HAP-1 (cell line): ENCODE measurements at regions not wholly inside any gene's neighbourhood (a gene's known extent, or its start where the extent isn't known, plus 50 kb on each side); places are given as distances from the start of the nearest gene placed in this dataset.

Experiments used
- DNase-seq, 2 experiments: peaks; one replicate each; pipeline ENCODE4 v3.0.0-alpha.2; 2016 to 2020; ENCODE audit warnings: low spot score in 2 of 2
- H3K27me3 ChIP-seq: fragments of 250-450 bp; sonication (Bioruptor Pico); 2 replicates; pipeline ENCODE4 v1.5.1; 2020; ENCODE audit warnings: low read depth, mild to moderate bottlenecking, moderate library complexity
- H3K36me3 ChIP-seq: fragments of 250-450 bp; sonication (Bioruptor Pico); replicated peaks from 2 replicates; pipeline ENCODE4 v1.5.1; 2020; ENCODE audit warnings: mild to moderate bottlenecking
- H3K4me1 ChIP-seq: fragments of 250-450 bp; sonication (Bioruptor Pico); 2 replicates; pipeline ENCODE4 v1.5.1; 2020; ENCODE audit warnings: mild to moderate bottlenecking
- H3K4me3 ChIP-seq: fragments of 250-450 bp; sonication (Bioruptor Pico); 2 replicates; pipeline ENCODE4 v1.5.1; 2020; ENCODE audit warnings: mild to moderate bottlenecking, moderate library complexity
- H3K9me3 ChIP-seq: fragments of 250-450 bp; sonication (Bioruptor Pico); 2 replicates; pipeline ENCODE4 v1.5.1; 2020; ENCODE audit warnings: mild to moderate bottlenecking, moderate library complexity
- in situ Hi-C: fragments of 300-500 bp; cut with MboI; formaldehyde crosslinking; loops from 3 replicates; pipeline ENCODE4 v1.14.3; 2020; ENCODE audit warnings: low sequenced_read_pairs, inconsistent platforms, mixed read lengths

DNA sequence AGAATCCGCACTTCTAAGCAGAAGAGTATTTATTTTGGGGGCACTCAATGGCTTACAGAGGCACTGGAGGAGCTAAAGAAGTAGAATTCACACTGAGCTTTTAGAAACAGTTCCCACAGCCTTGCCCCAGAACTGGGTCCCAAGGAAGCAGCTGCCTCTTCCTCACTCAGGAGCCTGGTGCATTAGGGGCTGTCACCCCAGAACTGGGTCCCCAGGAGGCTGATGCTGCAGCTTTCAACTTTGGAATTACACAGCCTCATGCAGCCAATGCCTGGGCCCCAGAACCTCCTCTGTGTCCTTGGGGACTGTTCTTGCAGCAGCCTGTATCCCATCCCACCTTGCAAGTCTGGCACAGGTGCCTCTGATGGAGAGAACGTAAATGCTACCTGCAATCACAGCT, 96.4 kb downstream of the DACT2 start:
- Histone ChIP-seq H3K4me3 (no peak overlapping the region), H3K36me3 (no peaks in the 10 kb centered on the region), H3K4me1 (no peaks in the 10 kb centered on the region), H3K27me3 (no peaks in the 10 kb centered on the region), H3K9me3 (no peaks in the 10 kb centered on the region)
- in situ Hi-C loops = no loop called here
- DNase-seq = no peak

DNA sequence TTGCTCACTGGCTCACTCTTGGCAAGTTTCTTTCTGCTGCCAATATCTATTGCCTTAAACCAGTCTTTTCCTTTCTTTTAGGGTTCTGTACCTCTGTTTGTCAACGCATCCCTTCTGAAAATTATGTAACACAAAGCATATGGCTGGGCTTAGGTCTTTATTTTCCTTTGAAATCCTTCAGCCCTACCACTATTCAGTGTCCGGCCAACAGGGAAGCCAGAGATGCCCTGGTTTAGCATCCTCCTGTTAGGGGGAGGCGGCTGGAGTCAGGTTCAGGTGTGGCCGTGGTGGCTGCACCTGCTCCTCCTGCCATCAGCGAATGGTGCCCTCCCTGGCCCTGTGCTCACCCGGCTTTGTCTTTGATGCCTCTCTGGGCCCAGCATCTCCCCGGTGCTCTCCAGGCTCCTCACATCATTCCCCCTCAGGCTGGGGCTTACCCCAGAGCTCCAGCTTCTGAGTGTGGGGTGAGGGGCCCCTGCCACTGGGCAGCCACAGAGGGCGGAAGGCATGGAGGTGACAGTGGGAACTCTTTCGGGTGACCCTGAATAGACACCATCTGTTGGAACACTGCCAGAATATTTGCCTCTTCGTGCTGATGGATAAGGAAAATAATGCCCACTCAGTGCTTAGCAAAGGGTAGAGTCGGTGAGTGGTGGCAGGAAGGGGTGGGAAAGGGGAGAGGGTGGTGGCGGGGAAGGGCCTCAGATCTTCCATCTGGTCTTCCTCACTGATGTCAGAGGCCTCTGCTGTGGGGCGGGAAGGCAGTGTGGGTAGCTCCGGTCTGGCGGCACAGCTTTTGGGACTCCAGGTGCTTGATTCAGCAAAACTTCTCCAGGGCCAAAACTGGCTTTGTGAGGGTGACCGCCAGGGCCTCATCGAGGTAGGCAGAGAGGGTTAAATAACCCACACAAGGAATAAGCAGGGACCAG, 97.2 kb downstream of the DACT2 start:
- in situ Hi-C loops = no loop called here
- Histone ChIP-seq H3K27me3 (no peaks in the 10 kb centered on the region), H3K4me1 (no peaks in the 10 kb centered on the region), H3K9me3 (no peaks in the 10 kb centered on the region), H3K36me3 (no peaks in the 10 kb centered on the region), H3K4me3 (no peak overlapping the region)
- DNase-seq = no peak

DNA sequence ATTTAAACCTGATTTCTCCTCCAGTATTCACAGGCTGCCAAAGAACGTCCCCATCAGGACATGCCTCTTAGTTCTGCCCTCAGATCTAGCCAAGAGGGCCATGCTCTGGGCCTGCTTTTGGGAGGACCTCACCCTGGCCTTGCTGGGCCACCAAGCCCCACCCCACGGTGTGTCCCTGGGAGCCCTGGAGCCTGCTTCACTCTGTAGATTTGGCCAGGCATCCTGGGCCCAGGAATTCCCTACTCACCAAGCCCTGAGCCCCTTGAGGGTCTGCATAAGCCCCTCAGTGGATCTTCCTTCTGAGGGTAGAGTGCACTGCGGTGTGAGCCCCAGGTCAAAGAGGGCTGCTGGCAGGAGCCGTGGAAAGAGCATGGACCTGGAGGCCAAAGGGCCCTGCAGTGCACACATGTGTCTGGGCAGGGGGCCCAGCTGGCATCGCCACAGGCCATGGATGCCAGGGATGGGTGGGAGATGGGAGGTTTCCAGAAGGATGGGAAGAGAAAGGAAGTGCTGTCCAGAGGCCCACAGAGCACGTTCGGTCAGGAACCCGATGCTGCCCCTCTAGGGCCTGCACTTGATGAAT, 98.0 kb downstream of the DACT2 start:
- H3K27me3 ChIP-seq = no peaks in the 10 kb centered on the region
- H3K4me3 ChIP-seq = no peak overlapping the region
- H3K4me1 ChIP-seq = no peaks in the 10 kb centered on the region
- H3K9me3 ChIP-seq = no peaks in the 10 kb centered on the region
- H3K36me3 ChIP-seq = no peaks in the 10 kb centered on the region
- in situ Hi-C loops = no loop called here
- DNase-seq = no peak

DNA sequence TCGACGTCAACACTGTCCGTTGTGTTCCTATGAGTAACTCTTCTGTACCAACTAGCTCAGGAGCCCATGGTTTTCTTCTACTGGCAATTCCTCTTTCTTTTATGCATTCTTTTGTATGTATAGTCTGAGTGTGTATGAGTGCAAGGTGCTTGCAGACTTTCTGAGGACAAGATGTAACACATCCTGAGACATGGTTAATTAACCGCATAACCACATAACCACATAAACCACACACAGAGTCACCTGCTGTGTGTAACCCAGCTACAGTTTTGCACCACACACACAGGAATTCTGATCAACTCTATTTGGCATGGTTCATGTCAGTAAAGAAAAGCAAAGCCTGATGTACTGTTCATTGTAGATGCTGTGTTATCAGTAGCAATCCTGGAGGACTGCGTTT, 98.6 kb downstream of the DACT2 start:
- in situ Hi-C loops = no loop called here
- DNase-seq = no peak
- no peaks in the 10 kb centered on the region for H3K4me1 ChIP-seq
- H3K9me3 ChIP-seq = no peaks in the 10 kb centered on the region
- H3K4me3 ChIP-seq = no peak overlapping the region
- no peaks in the 10 kb centered on the region for H3K27me3 ChIP-seq
- H3K36me3 ChIP-seq = no peaks in the 10 kb centered on the region

DNA sequence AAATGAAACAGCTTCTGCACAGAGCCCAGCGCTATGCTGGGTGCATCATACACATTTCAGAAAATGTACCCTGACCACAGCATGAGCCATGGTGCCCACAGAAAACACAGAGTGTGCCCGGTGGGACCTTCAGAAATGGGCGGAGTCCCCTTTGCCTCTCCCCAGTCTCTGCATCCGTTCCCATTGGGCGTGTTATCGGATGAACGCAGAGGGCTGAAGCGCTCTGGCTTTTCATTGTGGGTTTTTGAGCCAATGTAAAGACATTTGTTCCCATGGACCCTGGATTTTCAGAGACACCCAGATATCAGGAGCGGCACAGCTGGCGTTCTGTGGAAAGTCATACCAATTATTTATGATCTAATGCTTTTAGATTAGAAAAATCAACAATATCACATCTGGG, 99.8 kb downstream of the DACT2 start:
- no peaks in the 10 kb centered on the region for H3K4me1 ChIP-seq
- H3K27me3 ChIP-seq = no peaks in the 10 kb centered on the region
- no peaks in the 10 kb centered on the region for H3K36me3 ChIP-seq
- in situ Hi-C loops = no loop called here
- H3K9me3 ChIP-seq = no peaks in the 10 kb centered on the region
- no peak for DNase-seq
- no peak overlapping the region for H3K4me3 ChIP-seq

DNA sequence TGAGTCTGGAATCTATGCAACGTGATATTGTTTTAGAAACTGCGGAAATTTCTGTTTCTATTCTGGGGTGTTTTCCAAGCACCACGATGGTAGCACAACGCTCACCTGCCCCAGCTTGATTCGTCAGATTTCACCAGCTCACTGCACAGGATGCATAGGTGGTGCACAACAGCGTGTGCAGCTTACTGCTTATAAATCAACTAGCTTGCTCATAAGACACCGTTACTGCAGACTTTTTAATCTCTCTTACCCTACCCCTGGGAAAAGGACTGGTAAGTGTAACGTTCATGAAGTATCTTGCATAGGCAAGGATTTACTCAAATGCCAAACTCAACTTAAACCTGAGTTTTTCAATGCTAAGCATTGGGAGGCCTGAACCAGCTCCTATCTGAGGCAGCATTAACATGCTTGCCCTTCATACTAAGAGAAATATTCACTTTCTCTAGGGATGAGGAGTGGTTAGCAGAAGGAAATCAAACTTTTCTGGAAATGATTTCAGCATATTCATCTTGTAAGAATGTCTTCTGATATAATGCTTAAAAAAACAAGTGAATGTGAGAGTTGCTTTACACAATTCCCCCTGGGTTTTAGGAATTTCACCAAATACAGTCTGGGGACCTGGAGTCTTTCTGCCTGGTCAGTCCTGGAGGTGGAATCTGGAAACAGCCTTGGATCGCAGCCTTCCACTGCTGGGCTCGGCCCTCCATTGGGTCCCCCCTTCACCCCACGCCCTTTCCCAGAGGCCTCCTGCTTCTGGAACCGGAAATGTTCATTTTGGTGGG, 100.6 kb downstream of the DACT2 start:
- DNase-seq = no peak
- no peaks in the 10 kb centered on the region for H3K4me1 ChIP-seq
- in situ Hi-C loops = no loop called here
- H3K9me3 ChIP-seq = no peaks in the 10 kb centered on the region
- no peak overlapping the region for H3K4me3 ChIP-seq
- H3K36me3 ChIP-seq = no peaks in the 10 kb centered on the region
- H3K27me3 ChIP-seq = no peaks in the 10 kb centered on the region

DNA sequence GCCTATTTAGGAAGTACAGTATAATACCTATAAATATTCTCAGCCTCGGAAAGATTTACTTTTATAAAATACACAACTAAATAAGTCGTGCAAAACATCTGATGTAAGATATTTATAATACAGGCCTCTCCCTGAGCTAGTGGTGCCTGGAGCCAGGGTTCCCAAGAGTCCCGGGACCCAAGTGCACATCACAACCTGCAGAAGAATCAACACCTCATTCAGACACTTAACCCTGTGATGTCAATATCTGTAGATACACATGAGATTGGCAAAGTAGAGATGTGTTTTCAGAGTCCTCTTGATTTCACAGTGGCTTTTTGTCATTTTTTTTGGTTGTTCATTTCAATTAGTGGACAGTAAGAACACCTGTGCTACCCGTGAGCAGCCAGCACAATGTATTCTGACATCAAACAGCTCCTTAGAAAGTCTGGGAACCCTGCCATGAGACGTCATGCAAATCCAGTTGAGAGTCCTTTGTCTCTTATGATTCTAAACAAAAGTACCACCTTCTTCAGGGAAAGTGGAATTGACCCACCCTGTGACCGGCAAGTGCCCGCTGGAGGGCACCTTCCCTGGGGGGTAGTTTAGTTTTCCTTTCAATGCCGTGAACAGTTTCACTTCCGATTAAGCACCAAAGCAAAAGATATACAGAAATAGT, 101.6 kb downstream of the DACT2 start:
- Histone ChIP-seq H3K27me3 (no peaks in the 10 kb centered on the region), H3K4me1 (no peaks in the 10 kb centered on the region), H3K36me3 (no peaks in the 10 kb centered on the region), H3K4me3 (no peak overlapping the region), H3K9me3 (no peaks in the 10 kb centered on the region)
- no peak for DNase-seq
- in situ Hi-C loops = no loop called here

DNA sequence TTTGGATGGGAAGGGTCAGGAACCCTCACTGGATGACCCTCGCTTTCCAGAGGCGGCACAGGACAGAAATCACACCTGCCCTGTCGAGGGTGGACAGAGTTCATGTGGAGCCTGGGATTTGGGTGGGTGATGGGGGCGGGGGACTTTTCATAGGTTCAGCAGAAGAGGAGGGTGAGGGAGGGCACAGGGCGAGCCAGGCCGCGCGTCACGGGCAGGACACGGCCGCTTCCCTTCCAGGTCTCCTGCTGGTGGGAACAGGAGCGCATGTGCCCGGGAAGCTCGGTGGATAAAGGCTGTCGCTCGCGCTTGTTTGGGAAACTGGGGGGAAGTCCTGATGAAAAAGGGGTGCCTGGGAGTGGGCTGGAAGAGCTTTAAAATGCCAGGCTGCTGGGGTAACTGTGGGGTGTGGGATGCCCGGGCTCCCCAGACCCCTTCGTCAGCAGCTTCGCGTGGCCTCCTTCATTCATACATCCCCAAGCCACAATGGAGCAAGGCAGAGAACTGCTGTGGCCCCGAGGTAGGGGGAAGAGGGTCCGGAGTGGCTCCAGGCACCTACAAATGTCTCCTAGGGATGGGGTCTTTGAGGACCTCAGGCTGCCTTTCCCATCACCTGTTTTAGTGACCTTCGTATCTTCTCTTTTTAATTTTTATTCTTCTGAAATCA, 102.2 kb downstream of the DACT2 start:
- no peaks in the 10 kb centered on the region for H3K9me3 ChIP-seq
- H3K4me1 ChIP-seq = no peaks in the 10 kb centered on the region
- no peak overlapping the region for H3K4me3 ChIP-seq
- DNase-seq = no peak
- no peaks in the 10 kb centered on the region for H3K27me3 ChIP-seq
- in situ Hi-C loops = no loop called here
- H3K36me3 ChIP-seq = no peaks in the 10 kb centered on the region

DNA sequence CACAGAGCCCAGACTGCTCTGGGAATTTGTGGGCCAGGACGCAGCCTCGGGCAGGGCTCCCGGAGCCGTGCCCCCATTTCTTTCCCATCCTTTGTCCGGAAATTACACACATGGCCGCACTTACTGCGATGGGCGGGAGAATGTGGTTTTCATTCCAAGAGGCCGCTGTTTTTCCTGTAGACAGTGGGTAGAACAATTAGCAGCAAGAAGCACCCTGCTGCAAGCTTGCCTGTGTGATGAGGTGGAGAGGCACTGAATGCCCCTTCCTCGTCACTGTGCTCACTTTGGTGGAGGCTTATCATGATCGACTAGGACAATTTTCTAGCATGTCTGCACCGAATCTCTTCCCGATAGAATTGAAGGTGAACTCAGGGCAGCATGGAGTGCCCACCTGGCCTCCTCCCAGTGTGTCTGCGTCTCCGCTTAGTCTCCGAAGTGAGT, 102.8 kb downstream of the DACT2 start:
- H3K9me3 ChIP-seq = no peaks in the 10 kb centered on the region
- no peaks in the 10 kb centered on the region for H3K36me3 ChIP-seq
- H3K27me3 ChIP-seq = no peaks in the 10 kb centered on the region
- no peak for DNase-seq
- no peaks in the 10 kb centered on the region for H3K4me1 ChIP-seq
- in situ Hi-C loops = no loop called here
- H3K4me3 ChIP-seq = no peak overlapping the region

DNA sequence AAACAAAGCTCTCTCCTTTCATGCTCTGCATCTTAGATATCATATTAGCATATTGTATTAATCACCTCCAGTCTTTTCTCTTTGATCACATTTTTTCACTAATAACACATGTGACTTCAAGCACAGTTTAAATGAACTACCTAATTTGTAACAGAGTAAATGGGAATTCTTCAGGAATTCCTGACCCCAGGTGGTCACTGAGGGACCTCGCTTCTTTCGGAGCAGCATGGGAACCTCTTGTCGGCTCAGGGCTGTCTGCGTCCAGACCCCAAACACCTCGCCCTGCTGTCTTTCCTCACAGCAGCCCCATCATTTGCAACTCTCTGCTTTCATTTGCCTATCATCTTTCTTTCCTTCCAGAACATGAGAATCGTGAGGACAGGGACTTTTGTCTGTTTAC, 103.5 kb downstream of the DACT2 start:
- no peaks in the 10 kb centered on the region for H3K9me3 ChIP-seq
- H3K36me3 ChIP-seq = no peaks in the 10 kb centered on the region
- no peaks in the 10 kb centered on the region for H3K4me1 ChIP-seq
- no peaks in the 10 kb centered on the region for H3K27me3 ChIP-seq
- no peak for DNase-seq
- no peak overlapping the region for H3K4me3 ChIP-seq
- in situ Hi-C loops = no loop called here

DNA sequence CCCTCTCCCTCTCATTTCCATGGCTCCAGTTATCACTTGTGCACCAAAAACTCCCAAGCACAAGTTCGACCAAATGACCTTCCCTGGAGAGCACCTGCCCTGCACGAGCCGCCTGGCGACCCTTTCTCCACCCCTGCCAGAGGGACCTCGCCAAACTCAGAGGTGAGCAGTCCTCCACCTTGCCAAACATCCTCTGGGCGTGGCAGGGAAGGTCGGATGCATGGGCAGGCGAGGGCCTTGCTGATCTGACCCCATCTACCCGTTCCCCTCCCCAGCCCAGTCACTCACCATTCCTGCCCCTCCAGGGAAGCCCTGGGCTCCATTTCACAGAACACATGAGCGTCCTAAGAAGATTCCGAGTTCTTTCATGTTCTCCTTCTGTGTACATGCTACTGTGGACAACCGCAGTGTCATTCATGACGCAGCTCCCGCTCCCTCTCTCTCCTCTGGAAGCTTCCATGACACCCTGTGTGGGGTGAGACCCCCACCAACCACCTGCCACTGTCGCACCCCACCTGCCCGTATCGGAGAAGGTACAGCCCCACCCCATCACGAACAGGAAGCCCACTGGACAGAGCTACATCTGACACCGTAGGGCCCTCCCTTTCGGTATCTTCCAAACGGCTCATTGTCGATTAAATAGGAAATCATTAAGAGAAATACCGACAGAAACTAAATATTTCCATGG, 104.3 kb downstream of the DACT2 start:
- Histone ChIP-seq H3K4me1 (no peaks in the 10 kb centered on the region), H3K36me3 (no peaks in the 10 kb centered on the region), H3K27me3 (no peaks in the 10 kb centered on the region), H3K9me3 (no peaks in the 10 kb centered on the region), H3K4me3 (no peak overlapping the region)
- in situ Hi-C loops = no loop called here
- DNase-seq = no peak

DNA sequence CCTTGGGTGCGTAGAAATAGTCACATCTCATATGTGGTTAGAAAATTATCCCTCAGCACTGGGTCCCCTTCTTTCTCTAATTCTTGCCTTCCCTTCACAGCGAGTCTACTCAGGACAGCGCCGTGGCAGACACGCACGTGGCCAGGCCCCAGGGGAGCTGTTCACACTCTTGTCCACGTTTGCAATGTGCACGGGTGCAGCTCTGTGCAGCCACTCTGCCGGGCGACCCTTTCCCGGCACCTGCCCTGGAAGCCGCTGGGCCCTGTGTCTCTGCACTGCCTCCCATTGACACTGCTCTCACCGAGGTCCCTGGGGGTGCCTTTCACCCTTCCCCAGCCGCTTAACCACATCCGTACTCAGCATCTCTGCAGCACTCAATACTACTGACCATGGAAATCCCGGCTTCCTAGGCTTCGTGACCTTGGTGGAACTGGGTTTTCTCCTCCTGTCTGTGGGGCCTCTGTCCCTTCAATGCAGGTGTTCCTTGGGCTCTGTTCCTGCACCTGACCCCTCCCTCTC, 104.9 kb downstream of the DACT2 start:
- in situ Hi-C loops = no loop called here
- Histone ChIP-seq H3K4me3 (no peak overlapping the region), H3K4me1 (no peaks in the 10 kb centered on the region), H3K36me3 (no peaks in the 10 kb centered on the region), H3K27me3 (no peaks in the 10 kb centered on the region), H3K9me3 (no peaks in the 10 kb centered on the region)
- DNase-seq = no peak

DNA sequence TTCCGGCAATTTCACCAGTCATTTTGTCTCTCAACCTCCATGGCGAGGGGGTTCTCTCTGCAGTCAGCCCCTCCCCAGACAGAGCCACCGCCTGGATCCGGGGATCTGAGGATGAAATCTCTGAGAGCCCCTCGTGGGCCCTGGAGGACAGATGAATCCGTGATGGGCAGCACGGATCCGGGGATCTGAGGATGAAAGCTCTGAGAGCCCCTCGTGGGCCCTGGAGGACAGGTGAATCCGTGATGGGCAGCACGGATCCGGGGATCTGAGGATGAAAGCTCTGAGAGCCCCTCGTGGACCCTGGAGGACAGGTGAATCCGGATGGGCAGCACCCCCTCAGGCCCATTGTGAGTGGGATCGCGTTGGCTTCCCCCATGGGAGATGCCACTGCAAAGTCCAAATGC, 106.5 kb downstream of the DACT2 start:
- no peaks in the 10 kb centered on the region for H3K9me3 ChIP-seq
- H3K27me3 ChIP-seq = no peaks in the 10 kb centered on the region
- DNase-seq = no peak
- in situ Hi-C loops = no loop called here
- peaks cover 5% of the 10 kb centered on the region; the same call in 1 of the 2 replicates for H3K4me1 ChIP-seq
- no peaks in the 10 kb centered on the region for H3K36me3 ChIP-seq
- H3K4me3 ChIP-seq = no peak overlapping the region
